GM21367 (cell line): ENCODE measurements at regions not wholly inside any gene's neighbourhood (a gene's known extent, or its start where the extent isn't known, plus 50 kb on each side); places are given as distances from the start of the nearest gene placed in this dataset.

ENCODE experiments used
- ATAC-seq: cut with Tn5 transposase; IDR thresholded peaks from one replicate; pipeline ENCODE4 v1.9.1; 2021; ENCODE audit not compliant: unreplicated experiment

GRCh38 chr1:60394436-60394835 is 320.9 kb upstream of the C1orf87 start:
- peak; percentile 48 for ATAC-seq

- peak; percentile 52 for ATAC-seq
Measured at GRCh38 chr1:60390593-60391282, 317.2 kb upstream of the C1orf87 start.

GRCh38 chr1:60388092-60388987 is 314.8 kb upstream of the C1orf87 start:
- ATAC-seq, result no peak

GRCh38 chr1:60387175-60387574 is 313.6 kb upstream of the C1orf87 start:
- ATAC-seq, result no peak

GRCh38 chr1:60386249-60386648 is 312.7 kb upstream of the C1orf87 start:
- ATAC-seq, result no peak

GRCh38 chr1:60376196-60376595 is 302.6 kb upstream of the C1orf87 start:
- ATAC-seq, result no peak

- ATAC-seq, result no peak
Measured at GRCh38 chr1:60374537-60374936, 301.0 kb upstream of the C1orf87 start.

- no peak for ATAC-seq
Measured at GRCh38 chr1:60367532-60367931, 294.0 kb upstream of the C1orf87 start.

GRCh38 chr1:60359431-60359830 is 285.9 kb upstream of the C1orf87 start:
- ATAC-seq, result no peak

- no peak for ATAC-seq
Measured at GRCh38 chr1:60350531-60350930, 277.0 kb upstream of the C1orf87 start.

GRCh38 chr1:60348884-60349283 is 275.3 kb upstream of the C1orf87 start:
- ATAC-seq, result no peak

- no peak for ATAC-seq
Measured at GRCh38 chr1:60345621-60346020, 272.1 kb upstream of the C1orf87 start.

- ATAC-seq, result no peak
Measured at GRCh38 chr1:60345049-60345448, 271.5 kb upstream of the C1orf87 start.

GRCh38 chr1:60343736-60344135 is 270.2 kb upstream of the C1orf87 start:
- ATAC-seq, result no peak

- ATAC-seq, result no peak
Measured at GRCh38 chr1:60342569-60342968, 269.0 kb upstream of the C1orf87 start.

GRCh38 chr1:60341274-60341673 is 267.7 kb upstream of the C1orf87 start:
- no peak for ATAC-seq

GRCh38 chr1:60331647-60332046 is 258.1 kb upstream of the C1orf87 start:
- no peak for ATAC-seq

GRCh38 chr1:60329651-60330050 is 256.1 kb upstream of the C1orf87 start:
- ATAC-seq, result no peak

GRCh38 chr1:60311838-60312237 is 238.3 kb upstream of the C1orf87 start:
- no peak for ATAC-seq

- no peak for ATAC-seq
Measured at GRCh38 chr1:60299581-60299980, 226.0 kb upstream of the C1orf87 start.

- no peak for ATAC-seq
Measured at GRCh38 chr1:60298290-60298689, 224.7 kb upstream of the C1orf87 start.

- no peak for ATAC-seq
Measured at GRCh38 chr1:60296794-60297193, 223.2 kb upstream of the C1orf87 start.
